ENCODE measurements at regions not wholly inside any gene's neighbourhood (a gene's known extent, or its start where the extent isn't known, plus 50 kb on each side); places are given as distances from the start of the nearest gene placed in this dataset.

DNA sequence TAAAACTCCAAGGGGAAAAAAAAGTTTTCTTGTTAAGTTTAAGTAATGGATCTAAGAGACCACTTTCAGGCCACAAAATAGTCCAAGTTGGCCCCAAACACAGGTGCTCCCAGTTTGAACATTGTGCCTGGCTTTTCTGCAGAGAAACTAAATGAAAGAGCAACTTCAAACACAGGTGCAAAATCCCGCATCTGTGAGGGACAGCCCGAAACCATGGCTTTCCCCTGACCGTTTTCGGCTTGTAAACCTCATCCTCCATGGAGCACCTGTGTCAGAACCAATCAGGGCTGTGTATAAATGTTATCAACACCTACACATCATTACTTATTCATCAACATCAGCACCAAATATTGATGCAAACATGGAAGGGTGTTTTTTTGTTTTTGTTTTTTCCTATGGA, 126.8 kb upstream of the OBI1 start:
- no peak for TF ChIP-seq ZNF274 (IDR thresholded peaks at IDR 0.05; ENCODE audit: low read depth, low read length)
- TF ChIP-seq SUZ12 (IDR thresholded peaks at IDR 0.05; ENCODE audit: extremely low read depth, insufficient read depth, insufficient read length), result no peak
